Raji (cell line): ENCODE measurements at regions not wholly inside any gene's neighbourhood (a gene's known extent, or its start where the extent isn't known, plus 50 kb on each side); places are given as distances from the start of the nearest gene placed in this dataset.

Source experiments
- POLR2A ChIP-seq: IDR thresholded peaks from 2 replicates; pipeline ENCODE4 v1.6.1; 2011; ENCODE audit warnings: low read depth, low read length, control low read depth; ENCODE audit not compliant: insufficient read depth

DNA sequence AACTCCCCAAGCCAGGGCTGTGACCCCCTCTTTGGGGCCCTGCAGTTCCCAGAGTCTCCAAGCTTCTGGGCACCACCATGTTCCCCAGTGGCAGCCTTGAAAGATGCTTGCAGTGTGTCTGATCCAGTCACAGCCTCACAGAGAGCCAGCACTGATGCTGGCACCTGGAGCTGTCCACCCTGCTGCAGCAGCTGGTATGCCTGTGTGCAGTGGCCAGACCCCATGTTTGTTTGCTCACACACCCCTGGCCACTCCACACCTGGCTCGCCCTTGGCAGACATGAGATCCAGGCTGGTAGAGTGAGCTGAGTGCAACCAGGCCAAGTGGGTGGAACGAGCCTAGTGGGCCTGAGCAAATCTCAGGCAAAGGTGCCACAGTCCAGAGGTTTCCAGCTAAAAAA is 106.0 kb downstream of the C9orf50 start:
- no peak for TF ChIP-seq POLR2A

DNA sequence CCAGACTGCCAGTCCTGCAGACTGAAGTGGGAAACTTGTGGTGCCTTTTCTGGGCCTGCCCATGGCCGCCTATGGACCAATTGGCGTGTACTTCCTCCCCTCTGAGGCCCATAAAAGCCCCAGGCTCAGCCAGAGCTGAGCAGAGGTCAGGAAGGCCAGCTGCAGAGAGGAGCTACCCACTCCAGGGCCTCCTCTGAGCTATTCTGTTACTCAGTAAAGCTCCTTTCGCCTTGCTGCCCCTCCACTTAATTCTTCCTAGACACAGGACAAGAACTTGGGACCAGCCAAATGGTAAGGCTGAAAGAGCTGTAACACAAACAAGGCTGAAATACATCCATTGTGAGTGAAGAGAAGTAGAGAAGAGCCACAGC is 106.4 kb downstream of the C9orf50 start:
- TF ChIP-seq POLR2A: no peak

DNA sequence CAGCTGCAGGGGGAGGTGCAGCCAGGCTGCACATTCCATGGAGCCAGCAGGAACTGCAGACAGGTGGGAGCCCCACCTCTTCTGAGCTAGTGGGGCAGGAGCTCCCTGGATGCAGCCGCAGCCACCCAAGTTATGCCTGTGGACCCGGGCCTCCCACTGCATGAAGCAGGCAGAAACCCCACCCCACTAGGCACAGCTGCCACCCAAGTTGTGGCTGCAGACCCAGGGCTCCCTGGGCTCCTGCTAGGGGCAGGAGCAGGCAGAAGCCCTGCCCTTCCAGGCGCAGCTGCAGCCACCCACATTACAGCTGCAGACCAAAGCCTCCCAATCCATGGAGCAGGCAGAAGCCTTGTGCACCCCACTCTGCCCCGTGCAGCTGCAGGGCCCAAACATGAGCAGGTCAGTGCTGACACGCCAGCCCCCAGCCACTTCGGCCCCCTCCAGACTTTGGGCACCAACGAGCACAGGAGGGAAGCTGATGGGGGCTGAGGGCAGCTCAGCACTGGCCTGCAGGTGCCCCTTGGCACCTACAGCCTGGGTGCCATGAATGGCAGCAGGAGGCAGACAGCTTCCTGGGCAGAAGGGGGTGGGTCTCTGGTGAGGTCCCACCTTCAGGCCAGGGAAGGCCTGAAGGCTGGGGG is 106.9 kb downstream of the C9orf50 start:
- no peak for TF ChIP-seq POLR2A

DNA sequence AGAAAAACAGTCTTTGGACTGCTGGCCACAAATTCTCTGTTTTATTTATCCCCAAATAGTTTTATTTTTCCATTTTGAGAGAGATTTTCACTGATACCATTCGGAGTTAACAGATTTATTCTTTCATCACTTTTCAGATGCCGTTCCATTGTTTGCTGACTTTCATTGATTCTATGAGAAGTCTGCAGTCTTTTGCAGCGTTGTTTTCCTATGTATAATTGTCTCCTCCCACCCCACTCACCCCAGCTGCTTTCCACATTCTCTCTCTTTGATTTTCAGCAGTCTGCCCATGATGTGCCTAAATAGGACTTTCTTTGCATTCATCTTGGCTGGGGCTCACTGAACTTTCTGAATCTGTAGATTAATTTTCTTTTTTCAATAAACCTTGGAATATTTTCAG is 107.6 kb downstream of the C9orf50 start:
- TF ChIP-seq POLR2A: no peak

DNA sequence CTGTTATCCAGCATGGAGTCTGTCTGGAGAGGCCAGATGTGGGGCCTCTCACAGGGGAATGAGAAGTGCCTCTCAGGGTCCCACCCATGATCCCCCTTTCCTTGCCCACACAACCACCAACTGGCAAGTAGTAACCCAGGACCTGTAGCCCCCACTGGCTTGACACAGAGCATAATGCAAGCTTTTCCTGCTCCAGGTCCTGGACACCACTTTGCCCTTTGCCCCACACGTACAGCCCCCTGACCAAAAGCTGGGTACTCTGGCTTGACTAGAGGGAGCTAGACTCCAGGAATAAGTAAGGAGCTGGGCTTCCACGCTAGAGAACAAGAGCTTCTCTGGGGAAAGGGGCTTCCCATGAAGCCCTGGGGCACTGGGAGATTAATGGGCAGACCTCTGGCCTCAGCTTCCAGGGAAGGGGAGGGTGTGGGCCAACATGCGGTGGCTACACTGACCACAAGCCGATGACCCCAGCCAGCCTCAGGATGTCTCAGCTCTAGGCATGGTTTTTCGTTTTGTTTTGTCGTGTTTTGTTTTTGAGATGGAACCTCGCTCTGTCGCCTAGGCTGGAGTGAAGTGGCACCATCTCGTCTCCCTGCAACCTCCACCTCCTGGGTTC is 109.5 kb downstream of the C9orf50 start:
- TF ChIP-seq POLR2A: no peak

DNA sequence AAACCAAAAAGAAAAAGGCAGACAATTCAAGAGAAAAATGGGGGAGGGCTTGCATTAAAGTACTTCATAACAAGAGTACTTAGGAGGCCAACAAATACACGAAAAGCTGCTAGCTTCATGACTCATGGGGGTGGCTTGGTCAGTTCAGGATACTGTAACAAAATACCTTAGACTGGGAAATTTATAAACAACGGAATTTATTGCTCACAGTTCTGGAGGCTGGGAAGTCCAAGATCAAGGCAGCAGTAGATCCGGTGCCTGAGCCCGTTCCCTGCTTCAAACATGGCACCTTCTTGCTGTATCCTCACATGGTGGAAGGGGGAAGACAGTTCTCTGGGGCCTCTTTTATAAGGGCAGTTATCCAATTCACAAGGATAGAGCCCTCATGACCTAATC is 111.4 kb downstream of the C9orf50 start:
- no peak for TF ChIP-seq POLR2A

DNA sequence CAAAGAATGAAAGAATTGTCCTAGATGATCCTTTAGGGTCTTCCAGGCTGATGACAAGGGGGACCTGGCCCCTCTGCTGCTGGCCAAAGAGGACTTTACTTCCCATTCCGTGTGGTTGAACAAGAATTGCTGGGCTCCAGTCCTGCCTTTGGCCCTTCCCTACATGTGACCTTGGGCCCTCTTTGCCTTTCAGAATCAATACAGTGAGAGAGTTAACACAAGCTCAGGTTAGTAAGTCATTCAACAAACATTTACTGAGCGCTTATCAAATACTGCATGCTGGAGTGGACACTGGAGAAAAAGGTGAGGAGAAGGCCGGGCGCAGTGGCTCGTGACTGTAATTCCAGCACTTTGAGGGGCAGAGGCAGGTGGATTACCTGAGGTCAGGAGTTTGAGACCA is 113.1 kb downstream of the C9orf50 start:
- TF ChIP-seq POLR2A: no peak

DNA sequence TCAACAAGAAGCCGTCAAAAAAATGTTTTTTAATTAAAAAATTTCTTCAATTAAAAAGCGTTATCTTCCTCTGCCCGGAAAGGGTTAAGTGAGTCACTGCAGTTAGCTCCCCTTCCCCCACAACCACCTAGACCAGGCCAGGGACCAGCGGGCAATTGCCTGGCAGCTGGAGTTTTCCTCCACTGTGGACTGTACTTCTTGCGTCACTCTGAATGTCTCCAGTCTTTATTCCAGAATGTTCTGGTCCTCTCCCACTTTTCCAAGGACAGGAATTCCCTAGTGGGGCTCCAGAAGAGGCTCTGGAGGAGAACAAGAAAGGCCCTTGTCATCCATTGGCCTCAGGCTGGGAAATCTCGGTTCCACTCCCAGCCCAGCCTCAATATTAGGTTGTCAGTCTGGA is 114.0 kb downstream of the C9orf50 start:
- no peak for TF ChIP-seq POLR2A

DNA sequence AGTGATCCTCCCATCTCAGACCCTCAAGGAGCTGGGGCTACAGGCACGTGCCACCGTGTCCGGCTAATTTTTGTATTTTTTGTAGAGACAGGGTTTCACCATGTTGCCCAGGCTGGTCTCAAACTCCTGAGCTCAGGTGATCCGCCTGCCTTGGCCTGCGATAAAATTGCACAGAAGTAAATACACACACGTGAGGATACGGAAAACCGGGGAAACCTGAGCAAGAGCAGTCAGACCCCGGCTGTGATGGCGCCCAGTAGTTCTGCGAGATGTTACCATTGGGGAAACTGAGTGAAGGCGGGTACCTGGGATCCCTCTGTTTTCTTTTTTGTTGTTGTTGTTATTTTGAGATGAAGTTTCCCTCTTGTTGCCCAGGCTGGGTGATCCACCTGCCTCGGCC is 114.9 kb downstream of the C9orf50 start:
- no peak for TF ChIP-seq POLR2A

DNA sequence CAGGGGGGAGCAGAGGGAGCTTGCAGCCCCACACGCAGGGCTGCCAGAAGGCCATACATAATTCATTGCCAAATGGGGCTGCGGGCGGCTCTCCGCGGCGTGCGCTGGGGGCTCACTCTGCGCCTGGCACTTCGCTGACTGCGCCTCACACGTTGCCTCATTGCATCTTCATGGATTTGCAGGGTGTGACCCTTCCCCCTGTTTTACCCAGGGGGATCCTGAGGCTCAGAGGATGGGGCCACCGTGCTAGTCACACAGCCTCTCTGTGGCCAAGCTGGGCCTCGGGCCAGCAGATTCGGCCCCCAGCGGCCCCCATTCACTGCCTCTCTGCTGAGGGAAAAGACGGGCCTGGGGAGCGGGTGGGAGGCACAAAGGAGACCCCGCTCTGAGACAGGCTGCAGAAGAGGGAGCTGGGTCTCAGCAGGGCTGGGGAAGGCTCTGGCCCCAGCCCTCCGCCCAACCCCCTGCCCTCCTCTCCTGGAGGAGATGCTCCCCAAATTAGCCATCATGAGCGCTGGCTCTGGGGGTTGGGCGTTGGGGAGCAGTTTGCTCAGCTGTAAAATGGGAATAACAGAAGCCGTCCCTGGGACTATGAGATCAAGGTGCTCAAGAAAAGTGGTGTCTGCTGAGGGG is 115.5 kb downstream of the C9orf50 start:
- TF ChIP-seq POLR2A: no peak

DNA sequence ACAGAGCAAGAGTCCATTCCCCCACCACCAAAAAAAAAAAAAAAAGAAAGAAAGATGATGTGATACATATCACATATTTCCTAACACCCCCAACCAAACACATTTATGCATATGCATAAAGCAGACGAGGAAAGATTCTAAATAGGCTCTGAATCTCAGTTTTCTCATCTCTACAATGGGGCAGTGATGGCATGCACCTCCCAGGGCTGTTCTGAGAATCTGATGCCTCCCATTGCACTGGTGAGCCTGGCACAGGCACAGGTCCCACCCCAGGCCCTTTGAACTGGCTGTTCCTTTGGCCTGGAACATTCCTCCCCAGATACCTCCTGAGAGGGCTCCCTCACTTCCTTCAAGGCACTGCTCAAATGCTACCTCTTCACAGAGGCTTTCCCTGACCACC is 116.5 kb downstream of the C9orf50 start:
- TF ChIP-seq POLR2A: no peak

DNA sequence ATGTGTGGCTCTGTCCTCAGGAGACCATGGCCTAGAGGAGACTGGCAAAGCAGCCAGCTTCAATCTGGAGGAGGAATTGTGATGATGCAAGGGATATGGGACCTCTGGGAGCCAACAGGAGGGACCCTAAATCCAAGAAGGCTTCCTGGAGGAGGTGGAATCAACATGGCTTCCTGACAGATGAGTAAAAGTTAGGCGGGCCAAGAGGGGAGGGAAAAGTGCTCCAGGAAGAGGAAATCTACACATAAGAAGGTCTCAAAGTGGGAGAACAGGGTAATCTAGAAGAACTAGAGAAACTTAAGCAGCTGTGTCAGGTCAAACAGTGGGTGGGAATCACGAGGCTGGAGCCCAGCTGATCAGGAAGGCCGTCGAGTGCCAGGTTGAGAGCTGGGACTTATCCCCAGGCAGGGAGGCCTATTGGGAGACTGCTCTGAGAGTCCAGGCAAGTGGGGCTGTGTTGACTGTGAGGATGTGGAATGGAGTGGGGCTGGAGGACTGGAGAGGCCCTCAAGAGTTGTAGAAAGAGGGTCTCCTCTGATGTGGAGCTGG is 119.1 kb downstream of the C9orf50 start:
- no peak for TF ChIP-seq POLR2A

DNA sequence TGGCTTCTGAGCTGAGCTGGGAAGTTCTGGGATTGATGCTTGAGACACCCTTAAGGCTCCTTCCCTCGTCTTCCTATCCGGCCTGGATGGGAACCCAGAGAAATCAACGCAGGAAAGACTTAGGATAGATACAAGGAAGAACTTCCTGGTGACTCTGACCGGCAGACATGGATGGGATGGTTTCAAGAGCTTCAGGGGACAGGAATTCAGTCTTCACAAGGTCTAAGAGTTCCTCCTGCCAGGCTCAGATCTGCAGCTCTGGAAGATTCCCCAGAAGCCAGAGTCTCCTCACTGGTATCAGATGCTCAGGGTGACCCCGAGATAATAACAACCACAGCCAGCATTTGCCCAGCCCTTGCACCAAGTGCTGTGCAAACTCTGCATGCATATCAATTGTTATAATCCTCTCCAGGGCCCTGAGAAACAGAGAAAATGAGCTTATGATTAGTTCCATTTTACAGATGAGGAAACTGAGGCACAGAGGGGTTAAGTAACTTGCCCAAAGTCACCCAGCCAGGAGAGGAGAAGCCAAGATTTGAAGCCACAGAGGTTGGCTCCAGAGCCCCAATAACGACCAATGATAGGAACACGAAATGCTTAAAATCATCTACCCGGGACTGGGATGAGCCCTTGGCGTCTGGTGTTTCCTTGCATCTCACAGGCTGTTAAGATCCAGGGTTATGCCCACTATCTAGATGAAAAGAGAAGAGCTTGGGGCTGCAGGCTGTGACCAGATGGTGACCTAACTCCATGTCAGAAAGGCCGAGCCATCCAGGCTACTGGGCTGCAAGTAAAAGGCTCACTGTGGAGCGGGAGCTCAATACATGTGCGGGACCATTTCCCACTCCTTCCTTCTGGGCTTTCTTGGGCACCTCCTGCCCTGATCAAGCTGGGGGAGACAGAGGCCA is 119.8 kb downstream of the C9orf50 start:
- no peak for TF ChIP-seq POLR2A

DNA sequence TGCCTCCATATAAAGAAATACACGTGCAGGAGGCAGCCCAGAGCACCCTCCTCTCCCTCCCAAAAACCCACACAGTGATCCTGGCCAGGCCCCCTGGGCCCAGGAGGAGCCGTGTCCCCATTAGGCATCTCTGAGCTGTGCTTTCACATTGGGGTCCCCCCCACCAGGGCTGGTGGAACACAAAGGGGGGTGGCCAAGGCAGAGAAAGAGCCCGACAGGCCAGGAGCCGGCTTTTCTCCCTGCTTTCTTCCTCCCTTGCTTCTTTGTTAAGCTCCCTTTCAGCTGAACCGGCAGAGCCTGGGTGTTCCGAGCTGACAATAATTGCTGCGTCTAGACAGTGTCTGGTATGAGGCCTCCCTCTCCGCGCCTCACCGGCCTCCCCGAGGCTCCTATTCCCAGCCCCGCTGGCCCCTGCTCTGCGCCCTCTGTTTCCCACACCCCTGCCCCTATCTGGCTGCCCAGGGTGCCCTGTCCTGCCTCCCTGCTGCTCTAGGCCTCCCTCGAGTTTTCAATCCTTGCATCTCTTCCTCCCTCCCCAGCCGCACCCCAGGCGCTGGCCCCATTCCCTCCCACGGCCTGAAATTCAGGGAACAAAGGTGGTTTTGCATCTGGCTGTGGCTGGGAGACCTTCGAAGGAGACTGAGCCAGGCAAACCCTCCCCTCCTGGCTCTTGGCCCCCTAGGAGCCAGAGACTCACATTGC is 120.6 kb downstream of the C9orf50 start:
- TF ChIP-seq POLR2A: no peak
